Rectal smooth muscle tissue (tissue), 1 donor: ENCODE measurements at regions not wholly inside any gene's neighbourhood (a gene's known extent, or its start where the extent isn't known, plus 50 kb on each side); places are given as distances from the start of the nearest gene placed in this dataset.

ENCODE experiments used
- H3K27ac ChIP-seq: one replicate; pipeline ENCODE4 v1.7.0; 2013; ENCODE audit warnings: low read depth, low read length, inconsistent platforms
- H3K27me3 ChIP-seq: one replicate; pipeline ENCODE4 v1.7.0; 2013; ENCODE audit warnings: low read length; ENCODE audit not compliant: control insufficient read depth, insufficient read depth
- H3K36me3 ChIP-seq: one replicate; pipeline ENCODE4 v1.7.0; 2013; ENCODE audit warnings: low read length; ENCODE audit not compliant: control insufficient read depth, insufficient read depth
- H3K4me1 ChIP-seq: one replicate; pipeline ENCODE4 v1.7.0; 2013; ENCODE audit warnings: low read length; ENCODE audit not compliant: control insufficient read depth, insufficient read depth
- H3K4me3 ChIP-seq: one replicate; pipeline ENCODE4 v1.7.0; 2013; ENCODE audit warnings: low read length
- H3K9ac ChIP-seq: one replicate; pipeline ENCODE4 v1.7.0; 2013; ENCODE audit warnings: low read length

DNA sequence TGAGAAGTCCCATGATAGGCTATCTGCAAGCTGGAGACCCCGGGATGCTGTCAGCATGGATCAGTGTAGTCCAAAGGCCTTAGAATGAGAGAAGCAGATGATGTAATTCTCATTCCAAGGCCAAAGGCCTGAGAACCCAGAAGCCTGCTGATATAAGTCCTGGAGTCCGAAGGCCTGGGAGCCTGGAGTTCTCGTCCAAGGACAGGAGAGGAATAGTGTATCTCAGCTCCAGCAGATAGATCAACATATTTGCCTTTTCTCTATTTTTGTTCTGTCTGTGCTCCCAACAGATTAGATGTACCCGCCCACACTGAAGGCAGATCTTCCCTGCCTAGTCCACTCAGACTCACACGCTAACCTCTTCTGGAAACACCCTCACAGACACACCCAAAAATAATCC lies 454.9 kb upstream of the CHAC2 start:
- no peak overlapping the region for H3K9ac ChIP-seq

DNA sequence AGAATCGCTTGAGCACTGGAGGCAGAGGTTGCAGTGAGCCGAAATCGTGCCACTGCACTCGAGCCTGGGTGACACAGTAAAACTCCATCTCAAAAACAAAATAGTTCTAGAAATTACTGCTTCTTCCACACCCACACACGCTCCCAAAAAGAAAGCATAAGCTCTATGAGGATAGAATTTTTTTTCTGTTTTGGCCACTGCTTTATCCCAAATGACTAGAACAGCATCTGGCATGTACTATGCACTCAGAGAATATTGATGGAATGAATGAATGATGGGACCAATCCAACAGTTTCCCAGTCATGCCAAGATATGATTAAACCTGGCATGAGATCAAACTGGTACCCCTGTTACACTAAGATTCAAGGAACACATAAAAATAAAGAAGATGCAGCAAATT lies 455.4 kb upstream of the CHAC2 start:
- Histone ChIP-seq H3K4me1 (no peaks in the 10 kb centered on the region), H3K36me3 (no peaks in the 10 kb centered on the region), H3K4me3 (no peak overlapping the region), H3K27ac (no peak overlapping the region), H3K27me3 (no peaks in the 10 kb centered on the region), H3K9ac (no peak overlapping the region)

More for the DNA sequence above, 454.9 kb upstream of the CHAC2 start:
- H3K27ac ChIP-seq, result no peak overlapping the region
- no peaks in the 10 kb centered on the region for H3K4me1 ChIP-seq
- H3K4me3 ChIP-seq, result no peak overlapping the region
- H3K36me3 ChIP-seq, result no peaks in the 10 kb centered on the region
- H3K27me3 ChIP-seq, result no peaks in the 10 kb centered on the region

- H3K4me1 ChIP-seq, result no peaks in the 10 kb centered on the region
- no peak overlapping the region for H3K4me3 ChIP-seq
- no peaks in the 10 kb centered on the region for H3K36me3 ChIP-seq
- no peaks in the 10 kb centered on the region for H3K27me3 ChIP-seq
- no peak overlapping the region for H3K27ac ChIP-seq
- H3K9ac ChIP-seq, result no peak overlapping the region
Measured at GRCh38 chr2:53303012-53303578, 464.5 kb upstream of the CHAC2 start.

DNA sequence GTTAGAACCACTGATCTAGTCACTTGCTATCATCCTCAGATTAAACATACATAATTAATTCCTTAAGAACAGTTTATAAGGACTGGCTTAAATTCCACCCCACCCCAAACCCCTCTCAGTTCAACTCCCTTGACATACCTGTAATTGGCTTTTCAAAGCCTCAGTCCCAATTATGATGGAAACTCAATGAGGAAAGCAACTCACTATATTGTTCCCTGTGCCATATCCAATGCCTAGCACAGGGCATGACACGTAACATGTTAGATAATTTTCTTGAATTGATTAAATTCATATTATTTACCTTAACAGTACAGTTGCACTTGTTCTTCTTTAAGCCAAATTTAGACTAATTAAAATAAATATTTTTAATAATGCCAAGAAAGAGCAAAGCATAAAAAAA lies 465.1 kb upstream of the CHAC2 start:
- Histone ChIP-seq H3K4me3 (no peak overlapping the region), H3K27ac (no peak overlapping the region), H3K36me3 (no peaks in the 10 kb centered on the region), H3K27me3 (no peaks in the 10 kb centered on the region), H3K9ac (no peak overlapping the region), H3K4me1 (no peaks in the 10 kb centered on the region)

GRCh38 chr2:53289309-53290006 lies 478.1 kb upstream of the CHAC2 start:
- Histone ChIP-seq H3K27ac (no peak overlapping the region), H3K4me3 (no peak overlapping the region), H3K36me3 (no peaks in the 10 kb centered on the region), H3K4me1 (no peaks in the 10 kb centered on the region), H3K9ac (no peak overlapping the region), H3K27me3 (no peaks in the 10 kb centered on the region)

GRCh38 chr2:53286345-53286744 lies 481.3 kb upstream of the CHAC2 start:
- H3K27ac ChIP-seq, result no peak overlapping the region
- no peaks in the 10 kb centered on the region for H3K36me3 ChIP-seq
- no peak overlapping the region for H3K4me3 ChIP-seq
- H3K27me3 ChIP-seq, result no peaks in the 10 kb centered on the region
- no peak overlapping the region for H3K9ac ChIP-seq
- no peaks in the 10 kb centered on the region for H3K4me1 ChIP-seq

- Histone ChIP-seq H3K36me3 (no peaks in the 10 kb centered on the region), H3K9ac (no peak overlapping the region), H3K4me3 (no peak overlapping the region), H3K27me3 (no peaks in the 10 kb centered on the region), H3K27ac (no peak overlapping the region), H3K4me1 (no peaks in the 10 kb centered on the region)
Measured at GRCh38 chr2:53275743-53276142, 491.9 kb upstream of the CHAC2 start.

DNA sequence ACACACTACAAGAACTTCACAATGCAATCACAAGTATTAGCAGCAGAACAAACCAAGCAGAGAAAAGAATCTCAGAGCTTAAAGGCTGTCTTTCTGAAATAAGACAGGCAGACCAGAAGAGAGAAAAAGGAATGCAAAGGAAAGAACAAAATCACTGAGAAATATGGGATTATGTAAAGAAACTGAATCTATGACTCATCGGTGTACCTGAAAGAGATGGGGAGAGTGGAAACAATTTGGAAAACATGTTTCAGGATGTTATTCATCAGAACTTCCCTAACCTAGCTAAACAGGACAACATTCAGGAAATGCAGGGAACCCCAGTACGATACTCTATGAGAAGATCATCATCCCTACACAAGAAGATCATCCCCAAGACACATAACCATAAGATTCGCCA lies 499.0 kb upstream of the CHAC2 start:
- Histone ChIP-seq H3K4me1 (no peaks in the 10 kb centered on the region), H3K9ac (no peak overlapping the region), H3K27me3 (no peaks in the 10 kb centered on the region), H3K27ac (no peak overlapping the region), H3K36me3 (no peaks in the 10 kb centered on the region), H3K4me3 (no peak overlapping the region)

- Histone ChIP-seq H3K27me3 (no peaks in the 10 kb centered on the region), H3K4me1 (no peaks in the 10 kb centered on the region), H3K27ac (no peak overlapping the region), H3K36me3 (no peaks in the 10 kb centered on the region), H3K4me3 (no peak overlapping the region), H3K9ac (no peak overlapping the region)
Measured at GRCh38 chr2:53268086-53268485, 499.5 kb upstream of the CHAC2 start.

GRCh38 chr2:53265544-53266299 lies 501.9 kb upstream of the CHAC2 start:
- no peak overlapping the region for H3K9ac ChIP-seq
- H3K4me1 ChIP-seq, result no peaks in the 10 kb centered on the region

DNA sequence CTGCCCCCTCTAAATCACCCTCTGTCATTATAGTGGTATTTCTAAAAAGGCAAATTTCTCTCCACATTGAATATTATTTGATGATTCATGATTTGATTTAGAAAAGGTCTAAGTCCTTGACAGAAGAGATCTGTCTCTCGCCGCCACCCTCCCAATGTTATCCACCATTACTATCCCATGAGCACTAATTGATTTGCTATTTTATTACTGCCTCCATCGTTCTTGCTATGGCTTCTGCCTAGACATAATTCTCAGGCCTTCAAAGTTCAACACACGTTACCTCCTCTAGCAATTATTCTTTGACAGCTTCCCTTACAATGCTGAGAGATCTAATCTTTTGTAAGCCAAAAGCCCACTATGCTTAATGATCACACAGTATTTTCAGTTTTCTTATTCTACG lies 507.0 kb upstream of the CHAC2 start:
- no peaks in the 10 kb centered on the region for H3K4me1 ChIP-seq
- H3K36me3 ChIP-seq, result no peaks in the 10 kb centered on the region
- no peaks in the 10 kb centered on the region for H3K27me3 ChIP-seq
- no peak overlapping the region for H3K27ac ChIP-seq
- H3K9ac ChIP-seq, result no peak overlapping the region
- H3K4me3 ChIP-seq, result no peak overlapping the region

More at GRCh38 chr2:53265544-53266299, 501.9 kb upstream of the CHAC2 start:
- Histone ChIP-seq H3K4me3 (no peak overlapping the region), H3K27ac (no peak overlapping the region), H3K36me3 (no peaks in the 10 kb centered on the region), H3K27me3 (no peaks in the 10 kb centered on the region)

DNA sequence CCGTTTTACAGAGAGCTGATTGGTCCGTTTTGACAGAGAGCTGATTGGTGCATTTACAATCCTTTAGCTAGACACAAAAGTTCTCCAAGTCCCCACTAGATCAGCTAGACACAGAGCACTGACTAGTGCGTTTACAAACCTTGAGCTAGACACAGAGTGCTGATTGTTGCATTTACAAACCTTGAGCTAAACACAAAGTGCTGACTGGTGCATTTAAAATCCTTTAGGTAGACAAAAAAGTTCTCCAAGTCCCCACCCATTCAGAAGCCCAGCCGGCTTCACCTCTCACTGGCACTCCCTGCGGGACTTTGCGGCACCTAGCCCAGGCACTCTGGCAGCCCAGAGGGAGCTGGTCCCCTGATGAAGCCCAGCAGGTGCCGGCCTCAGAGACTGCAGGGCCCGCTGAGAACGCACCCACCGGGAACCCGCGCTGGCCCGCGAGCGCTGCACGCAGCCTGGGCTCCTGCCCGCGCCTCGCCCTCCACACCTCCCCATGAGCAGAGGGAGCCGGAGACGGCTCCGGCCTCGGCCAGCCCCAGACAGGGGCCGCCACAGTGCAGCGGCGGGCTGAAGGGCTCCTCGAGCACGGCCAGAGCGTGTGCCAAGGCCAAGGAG lies 508.1 kb upstream of the CHAC2 start:
- H3K4me3 ChIP-seq, result no peak overlapping the region
- H3K36me3 ChIP-seq, result no peaks in the 10 kb centered on the region
- no peaks in the 10 kb centered on the region for H3K27me3 ChIP-seq
- no peak overlapping the region for H3K9ac ChIP-seq
- no peaks in the 10 kb centered on the region for H3K4me1 ChIP-seq
- no peak overlapping the region for H3K27ac ChIP-seq
